Limb (tissue), 2 donors: ENCODE measurements at regions not wholly inside any gene's neighbourhood (a gene's known extent, or its start where the extent isn't known, plus 50 kb on each side); places are given as distances from the start of the nearest gene placed in this dataset.
"Not testable (repeated sequence)": the region's sequence is repeated elsewhere in the genome, so short reads cannot be mapped to it uniquely, and the experiment has no call there.

Source experiments
- DNase-seq, 2 donors: peaks; one replicate each; pipeline ENCODE4 v3.0.0-alpha.2; 2016; ENCODE audit errors: extremely low spot score in 2 of 2

DNA sequence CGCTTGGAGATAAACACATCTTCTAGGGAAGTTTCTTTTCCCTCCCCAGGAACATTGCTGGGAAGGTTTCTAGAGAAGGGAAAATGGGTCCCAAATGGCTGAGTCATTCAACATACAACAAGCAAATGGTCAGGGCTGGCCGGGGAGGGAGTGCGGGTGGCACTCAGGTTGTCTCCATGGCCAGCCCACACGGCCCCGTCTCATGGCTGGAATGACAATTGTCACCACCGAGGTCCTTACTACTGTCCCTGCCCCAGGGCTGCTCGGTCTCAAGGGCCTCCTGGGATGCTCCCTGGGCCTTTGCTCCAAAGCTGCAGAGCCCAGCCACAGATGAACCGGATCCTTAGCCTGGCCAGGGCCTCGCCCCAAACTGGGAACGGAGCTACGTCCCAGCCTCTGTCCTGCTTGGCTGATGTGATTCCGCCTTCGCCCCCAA is 121.9 kb downstream of the FGF18 start:
- DNase-seq: no peak

DNA sequence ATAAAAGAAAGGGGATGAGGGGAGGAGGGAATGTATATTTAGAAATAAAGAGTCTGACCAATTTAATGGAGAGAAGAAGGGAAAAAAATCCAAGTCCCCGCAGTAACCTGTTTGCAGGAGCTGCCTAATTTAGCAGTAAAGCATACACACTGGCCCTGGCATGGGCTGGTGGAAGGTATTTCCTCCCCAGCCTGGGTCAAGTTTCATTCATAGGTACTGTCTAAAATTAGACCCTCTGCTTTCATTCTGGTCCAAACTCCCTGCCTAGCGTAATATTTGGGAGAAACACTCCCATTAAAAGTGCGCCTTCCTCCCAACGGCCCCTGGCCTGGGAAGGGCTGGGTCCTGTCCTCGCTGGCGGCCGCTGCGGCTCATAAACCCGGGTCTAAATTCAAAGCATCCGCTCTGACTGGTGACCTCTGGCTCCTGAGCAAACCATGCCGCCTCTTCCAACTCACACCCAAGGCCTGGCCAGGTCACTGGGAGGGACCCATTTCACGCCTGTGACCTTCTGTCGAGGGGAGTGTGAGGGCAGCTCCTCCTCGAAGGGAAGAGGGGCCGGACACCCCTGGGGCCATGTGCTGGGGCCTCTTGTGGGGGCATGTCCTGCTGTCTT is 123.2 kb downstream of the FGF18 start:
- DNase-seq: no peak

DNA sequence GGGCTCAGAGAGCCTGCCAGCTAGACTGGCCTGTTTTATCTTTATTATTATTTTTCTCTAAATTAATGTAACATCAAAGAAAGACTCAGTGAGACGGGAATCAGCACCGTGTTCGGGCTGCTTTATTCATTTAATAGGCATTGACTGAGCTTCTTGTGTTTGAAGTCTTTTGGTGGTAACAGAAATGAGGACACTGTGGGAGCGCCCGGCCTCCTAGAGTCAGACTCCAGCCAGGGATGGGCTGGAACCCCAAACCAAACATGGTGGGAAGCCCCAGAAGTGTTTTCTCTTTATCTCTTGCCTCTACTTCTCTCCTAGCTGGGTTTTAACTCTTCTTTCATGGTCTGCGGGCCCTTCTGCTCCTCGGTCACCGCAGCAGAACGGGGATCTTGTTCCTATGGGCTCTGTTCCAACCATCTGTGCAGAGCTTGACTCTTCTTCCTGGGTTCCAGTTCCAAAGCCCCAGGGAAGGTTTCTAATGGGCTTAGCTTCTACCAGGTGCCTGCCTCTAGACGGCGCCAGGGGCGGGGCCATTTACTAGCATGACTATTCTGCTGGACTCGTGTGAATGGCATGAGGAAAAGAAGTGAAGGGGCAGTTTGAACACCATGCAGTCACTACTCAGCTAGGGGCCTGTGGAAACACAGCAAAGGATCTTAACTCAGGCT is 123.8 kb downstream of the FGF18 start:
- no peak for DNase-seq

DNA sequence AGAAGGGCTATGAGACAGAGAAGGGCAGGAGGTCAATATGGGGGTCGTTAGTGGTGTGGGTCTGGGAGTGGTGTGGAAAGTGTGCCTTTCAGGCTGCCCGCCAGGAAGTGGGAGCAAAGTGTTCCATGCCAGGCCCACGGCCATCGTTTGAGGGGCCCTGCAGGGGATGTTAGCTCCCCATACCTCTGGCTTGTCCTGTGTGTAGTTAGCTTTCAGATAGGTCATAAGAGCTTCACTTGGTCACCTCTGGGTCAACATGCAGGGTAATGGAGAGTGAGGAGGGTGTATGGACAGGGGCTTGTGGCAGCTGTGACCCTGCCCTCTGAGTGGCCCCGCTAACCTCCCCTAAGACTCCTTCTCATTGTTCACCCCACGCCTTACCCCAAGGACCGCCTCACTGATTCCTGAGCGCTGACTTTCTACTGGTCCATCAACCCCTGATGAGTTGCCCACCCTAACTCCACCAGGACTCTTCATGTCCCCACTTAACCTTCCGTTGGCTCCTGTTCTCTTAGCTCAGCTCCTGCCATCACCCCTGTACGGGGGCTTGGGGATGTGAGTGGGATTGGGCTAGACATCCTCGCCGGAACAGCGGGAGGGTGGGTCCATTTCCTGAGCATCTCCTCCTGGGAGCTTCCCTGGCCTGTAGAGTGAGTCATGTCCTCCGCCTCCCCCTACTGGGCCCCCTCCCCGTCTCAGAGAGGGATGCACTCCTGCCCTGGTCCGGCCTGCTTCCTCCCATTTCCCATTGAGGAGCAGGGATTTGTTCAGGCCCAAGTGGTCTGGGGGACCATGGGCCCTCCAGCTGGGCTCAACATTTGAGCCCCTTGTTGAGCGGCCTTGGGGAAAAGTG is 125.7 kb downstream of the FGF18 start:
- no peak for DNase-seq

DNA sequence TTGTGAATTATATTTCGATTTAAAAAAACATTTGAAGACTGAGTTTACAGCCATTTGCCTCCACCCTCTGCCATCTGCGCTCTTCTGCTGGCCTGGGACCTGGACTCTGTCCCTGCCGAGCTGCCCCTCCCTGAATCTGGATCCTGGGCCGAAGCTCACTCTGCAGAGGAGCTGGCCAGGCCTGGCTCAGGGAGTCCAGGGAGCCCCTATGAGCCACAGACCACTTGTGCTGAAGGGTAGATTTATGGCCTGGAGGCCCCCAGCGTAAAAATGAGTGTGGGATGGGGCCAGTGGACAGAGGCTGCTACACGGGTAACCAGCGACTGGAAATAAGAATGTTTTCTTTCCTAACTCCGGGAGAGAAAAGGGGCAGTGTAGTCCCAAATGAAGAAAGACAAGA is 129.8 kb downstream of the FGF18 start:
- no peak for DNase-seq

DNA sequence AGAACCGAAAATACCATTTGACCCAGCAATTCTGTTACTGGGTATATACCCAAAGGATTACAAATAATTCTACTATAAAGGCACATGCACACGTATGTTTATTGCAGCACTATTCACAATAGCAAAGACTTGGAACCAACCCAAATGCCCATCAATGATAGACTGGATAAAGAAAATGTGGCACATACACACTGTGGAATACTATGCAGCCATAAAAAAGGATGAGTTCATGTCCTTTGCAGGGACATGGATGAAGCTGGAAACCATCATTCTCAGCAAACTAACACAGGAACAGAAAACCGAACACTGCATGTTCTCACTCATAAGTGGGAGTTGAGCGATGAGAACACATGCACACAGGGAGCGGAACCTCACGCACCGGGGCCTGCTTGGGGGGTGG is 134.4 kb downstream of the FGF18 start:
- DNase-seq: not testable (repeated sequence)

DNA sequence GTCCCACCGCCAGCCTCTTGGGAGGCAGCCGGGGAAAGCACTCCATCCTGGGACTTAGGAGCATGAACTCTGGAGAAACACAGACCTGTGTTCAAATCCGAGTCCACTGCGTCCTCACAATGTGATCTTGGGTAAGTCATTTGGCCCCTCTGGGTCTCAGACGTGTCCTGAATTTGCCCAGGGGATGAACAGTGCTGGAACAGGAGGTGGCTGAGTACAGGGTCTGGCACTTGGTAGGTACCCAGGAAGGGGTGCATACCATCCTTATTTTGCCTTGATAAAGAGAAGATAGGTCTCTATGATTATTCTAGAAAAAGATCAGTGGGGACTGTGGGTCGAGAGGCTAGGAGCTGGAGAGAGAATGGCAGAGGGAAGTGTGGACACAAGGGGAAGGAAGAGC is 135.7 kb downstream of the FGF18 start:
- no peak for DNase-seq

DNA sequence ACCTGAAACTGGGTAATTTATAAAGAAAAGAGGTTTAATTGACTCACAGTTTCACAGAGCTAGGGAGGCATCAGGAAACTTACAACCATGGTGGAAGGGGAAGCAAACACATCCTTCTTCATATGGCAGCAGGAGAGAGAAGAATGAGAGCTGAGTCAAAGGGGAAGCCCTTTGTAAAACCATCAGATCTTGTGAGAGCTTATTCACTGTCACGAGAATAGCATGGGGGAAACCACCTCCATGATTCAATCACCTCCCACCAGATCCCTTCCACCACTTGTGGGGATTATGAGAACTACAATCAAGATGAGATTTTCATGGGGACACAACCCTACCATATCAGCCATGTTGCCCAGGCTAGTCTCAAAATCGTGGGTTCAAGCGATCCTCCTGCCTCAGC is 143.4 kb downstream of the FGF18 start:
- no peak for DNase-seq

DNA sequence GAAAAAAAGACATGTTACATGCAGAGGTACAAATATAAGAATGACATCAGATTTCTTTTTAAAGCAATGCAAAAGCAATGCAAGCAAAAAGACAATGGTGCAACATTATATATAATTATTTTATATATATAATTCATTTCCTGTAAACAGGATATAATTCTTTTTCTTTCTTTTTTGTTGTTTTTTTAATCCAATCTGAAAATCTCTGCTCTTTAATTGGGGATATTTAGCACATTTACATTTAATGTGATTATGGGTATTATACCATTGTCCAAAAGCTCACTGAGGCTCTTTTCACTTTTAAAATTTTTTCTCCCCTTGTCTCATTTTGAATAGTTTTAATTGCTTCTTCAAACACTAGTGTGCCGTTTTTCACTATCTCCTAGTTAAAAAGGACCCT is 148.9 kb downstream of the FGF18 start:
- no peak for DNase-seq

DNA sequence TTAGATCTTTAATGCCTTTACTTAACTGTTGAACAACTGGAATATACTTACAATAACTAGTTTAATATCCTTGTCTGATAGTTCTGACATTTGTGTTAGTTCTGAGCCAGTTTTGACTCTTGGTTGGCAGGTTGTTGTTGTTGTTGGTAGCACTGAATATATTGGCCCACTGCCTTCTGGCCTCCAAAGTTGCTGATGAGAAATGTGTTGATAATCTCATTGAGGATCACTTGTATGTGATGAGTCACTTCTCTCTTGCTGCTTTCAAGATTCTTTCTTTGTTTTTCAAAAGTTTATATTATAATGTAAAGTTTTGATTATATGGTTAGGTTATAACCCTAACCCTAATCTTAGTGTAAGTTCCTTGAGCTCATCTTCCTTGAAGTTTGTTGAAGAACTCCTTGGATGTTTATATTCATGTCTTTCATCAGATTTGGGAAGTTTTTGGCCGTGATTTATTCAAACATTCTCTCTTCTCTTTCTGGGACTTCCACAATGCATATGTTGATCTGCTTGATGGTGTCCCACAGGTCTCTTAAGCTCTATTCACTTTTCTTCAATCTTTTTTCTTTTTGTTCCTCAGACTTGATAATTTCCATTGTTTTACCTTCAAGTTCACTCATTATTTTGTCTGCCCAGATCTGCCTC is 149.7 kb downstream of the FGF18 start:
- DNase-seq: no peak

DNA sequence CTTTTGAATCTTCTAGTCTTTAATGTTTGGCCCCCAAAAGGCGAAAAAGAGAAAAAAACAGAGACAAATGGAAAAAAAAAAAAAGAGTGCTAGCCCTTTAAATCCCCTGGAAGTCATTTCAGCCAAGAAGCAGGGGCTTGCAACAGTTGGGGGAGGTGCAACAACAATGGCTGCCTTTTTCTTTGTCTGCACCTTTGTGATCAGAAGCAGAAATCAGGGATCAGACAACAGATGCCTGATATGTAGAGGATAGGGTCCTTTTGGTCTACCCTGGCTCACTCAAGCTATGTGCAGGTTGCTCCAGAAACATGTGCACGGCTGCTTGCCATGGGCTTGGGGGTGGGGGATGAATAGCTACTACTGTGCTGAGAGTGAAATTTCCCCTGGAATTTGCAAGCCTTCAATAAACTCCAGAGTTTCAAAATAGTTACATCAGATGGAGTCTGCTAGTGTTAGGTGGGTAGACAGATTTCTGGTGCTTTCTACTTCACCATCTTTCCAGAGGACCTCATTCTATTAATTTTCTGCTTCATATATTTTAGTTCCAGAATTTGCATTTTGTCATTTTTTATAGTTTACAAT is 150.9 kb downstream of the FGF18 start:
- DNase-seq: no peak

DNA sequence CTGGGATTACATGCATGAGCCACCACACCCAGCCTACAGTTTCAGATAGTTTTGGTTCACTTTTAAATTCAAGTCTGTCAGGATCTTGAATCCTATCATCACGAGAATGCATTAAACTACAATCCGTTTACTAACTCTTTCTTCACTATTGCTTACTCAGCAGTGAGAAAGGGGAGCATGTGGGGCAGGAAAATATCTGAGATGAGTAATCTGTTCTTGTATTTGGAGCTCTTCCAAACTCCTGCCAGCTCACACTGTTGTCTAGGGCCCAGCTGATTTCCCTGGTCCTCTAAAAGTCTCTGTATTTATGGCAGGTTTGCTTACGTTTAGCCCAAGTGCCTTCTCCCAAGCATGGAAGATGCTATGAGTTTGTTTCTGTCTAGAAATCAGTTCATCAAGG is 152.2 kb downstream of the FGF18 start:
- DNase-seq: no peak

DNA sequence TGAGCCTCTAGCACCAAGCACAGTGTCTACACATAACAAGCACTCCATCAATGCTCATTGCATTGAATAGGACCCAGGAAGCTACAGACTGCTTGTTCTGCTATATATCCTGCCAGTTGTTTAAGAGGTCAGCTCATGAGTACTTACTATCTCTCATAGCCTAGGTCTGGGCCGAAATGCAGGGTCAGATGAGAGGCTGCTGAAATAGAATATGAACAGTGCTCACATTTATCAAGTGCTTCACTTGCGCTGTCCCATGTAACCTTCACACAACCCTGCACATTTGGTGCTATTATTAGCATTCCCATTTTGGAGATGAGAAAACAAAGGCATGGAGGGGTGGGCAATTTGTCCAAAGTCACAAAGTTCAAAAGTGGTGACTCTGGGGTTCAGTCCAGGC is 153.6 kb downstream of the FGF18 start:
- no peak for DNase-seq

DNA sequence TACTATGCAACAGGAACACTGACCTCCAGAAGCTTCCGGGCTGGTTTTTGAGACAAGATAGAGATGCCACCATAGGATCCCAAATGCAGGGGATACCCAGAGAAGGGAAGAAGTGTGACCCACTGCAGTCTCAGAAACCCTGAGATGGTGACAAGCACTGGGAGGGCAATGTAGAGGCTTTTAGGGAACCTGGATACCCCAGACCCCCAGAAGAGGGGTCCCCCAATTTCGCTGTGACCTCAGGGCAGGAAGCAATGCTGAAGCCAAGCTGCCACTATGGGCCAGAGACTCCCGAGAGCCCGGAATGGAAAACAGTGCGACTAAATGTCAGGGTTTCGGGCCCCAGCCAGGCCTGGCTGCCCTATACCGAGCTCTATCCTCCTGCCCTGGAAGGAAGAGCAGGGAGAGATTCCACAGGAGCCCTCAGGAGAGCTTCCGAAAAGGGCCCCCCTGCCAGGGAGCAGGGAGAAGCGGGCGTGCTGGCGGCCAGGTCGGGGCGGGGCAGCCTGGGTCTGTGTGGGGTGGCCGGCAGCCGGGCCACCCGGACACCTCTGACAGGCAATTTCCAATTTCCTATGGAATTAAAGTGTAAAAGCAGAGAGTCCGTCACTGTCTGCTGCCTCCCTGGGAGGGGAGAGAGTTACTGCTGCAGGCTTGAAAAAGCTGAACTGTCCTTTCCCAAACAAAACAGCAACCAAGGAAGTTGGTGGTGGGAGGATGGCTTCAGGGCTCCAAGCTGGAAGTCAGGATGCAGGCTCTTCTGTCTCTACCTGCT is 154.2 kb downstream of the FGF18 start:
- DNase-seq: no peak

DNA sequence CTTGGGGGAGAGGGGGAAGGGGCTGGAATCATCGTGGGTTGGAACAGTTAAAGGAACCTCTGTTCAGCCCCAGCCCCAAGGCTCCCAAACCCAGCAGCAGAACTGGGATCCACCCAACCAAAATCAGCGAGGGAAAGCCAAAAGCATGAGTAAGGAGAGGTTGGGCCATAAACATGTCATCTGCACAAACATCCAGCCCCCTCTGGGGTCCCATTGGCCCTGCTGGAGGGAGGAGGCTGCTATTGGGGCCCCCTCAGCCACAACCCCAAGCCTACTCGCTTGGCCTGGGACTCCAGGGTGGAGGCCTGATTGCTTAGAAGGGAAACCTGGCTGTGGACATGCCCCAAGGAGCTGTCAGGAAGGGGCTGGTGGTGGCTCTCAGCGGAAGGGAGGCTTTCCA is 154.9 kb downstream of the FGF18 start:
- peak; percentile 54 to 57 for DNase-seq

DNA sequence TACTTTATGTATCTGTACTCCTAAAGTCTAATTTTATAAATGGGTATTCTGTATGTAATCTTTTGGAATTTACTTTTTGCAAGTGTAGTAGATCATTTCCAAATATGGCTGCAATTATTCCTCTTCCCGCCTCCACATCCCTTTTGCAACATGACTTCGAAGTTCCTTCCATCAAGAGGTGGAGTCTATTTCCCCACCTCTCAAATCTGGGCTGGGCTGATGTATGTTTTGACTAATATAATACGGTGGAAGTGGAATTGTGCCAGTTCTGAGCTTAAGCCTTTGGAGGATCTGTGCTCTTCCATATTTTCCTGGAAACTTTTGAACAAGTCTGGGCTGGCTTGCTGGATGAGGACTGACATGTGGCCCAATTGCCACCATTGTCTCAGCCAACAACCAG is 155.9 kb downstream of the FGF18 start:
- no peak for DNase-seq

DNA sequence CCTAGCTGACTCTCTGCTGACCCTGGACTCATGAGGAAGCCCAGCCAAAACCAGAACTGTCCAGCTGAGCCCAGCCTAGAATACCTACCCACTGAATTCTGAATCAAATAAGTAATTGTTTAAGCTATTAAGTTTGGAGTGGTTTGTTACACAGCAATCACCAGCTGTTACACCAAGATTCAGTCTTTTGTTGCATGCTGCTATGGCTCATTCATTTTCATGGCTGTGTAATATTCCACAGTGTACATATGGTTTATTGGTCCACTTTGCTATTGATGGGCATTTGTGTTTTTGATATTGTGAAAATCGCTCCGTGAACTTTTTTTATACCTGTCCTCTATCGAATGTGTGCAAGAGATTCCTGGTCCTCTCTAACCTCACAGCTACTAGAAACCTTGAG is 156.4 kb downstream of the FGF18 start:
- no peak for DNase-seq

DNA sequence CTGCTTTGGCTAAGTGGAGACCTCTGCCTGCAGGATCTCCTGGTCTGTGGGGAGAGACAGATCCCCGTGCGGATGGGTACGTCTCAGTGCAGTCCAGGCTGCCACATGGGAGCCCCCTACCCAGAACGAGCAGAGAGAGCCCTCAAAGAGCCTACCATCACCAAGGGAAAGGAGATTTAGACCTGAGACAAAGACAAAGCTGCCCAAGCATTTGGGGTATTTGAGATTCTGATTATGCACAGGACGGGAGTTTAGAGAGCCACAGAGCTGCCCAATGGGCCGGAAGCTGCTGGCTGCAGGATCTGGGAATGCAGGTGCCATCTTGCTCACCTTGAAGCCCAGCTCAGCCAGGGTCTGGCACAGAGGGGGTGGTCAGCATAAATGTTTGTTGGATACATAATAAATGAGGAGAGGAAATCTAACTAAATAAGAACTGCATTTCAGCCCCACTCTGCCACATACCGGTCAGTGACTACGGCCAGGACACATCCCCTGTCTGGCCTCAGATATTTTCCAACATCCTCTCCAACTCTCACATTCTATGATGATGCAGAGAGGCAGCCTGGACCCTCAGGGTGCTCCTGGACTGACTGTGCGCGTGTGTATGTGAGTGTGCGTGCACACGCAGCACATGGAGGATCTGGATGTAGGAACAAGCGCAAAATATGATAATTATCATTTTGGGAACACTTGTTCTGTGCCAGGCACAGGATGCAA is 157.8 kb downstream of the FGF18 start:
- no peak for DNase-seq

DNA sequence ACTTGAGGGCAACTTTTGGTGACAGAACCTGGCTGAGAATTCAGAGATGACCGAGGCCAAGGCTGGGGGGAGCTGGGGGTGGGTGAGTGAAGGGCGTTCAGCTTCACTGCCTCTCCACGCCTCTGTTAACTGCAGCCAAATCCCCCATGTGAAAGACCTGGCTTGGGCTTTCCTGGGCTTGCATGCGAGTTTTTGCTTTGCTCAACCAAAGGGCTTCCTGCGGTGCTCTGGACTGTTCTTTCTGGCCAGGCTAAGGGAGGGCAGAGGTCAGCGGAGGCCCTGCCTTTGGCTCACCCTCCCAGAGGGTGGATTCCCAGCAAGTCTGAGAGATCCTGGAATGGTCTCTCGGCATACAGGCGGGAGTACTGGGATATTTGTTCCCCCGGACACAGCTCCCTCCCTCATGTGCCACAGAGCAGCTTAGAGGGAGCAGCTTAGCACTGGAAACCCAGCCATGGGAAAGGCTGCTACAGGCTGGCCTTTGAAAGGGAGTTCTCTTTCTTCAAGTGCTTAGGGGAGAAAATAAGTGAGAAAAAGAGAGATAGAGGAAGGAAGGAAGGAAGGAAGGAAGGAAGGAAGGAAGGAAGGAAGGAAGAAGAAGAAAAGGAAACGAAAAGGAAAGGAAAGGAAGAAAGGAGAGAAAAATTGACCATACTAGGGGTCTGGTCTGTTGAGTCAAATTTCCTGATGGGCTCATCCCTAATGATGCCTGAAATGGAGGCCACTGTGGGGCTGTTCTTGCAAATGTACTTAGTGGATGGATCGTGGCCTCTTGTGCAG is 158.8 kb downstream of the FGF18 start:
- DNase-seq: no peak
